SK-N-SH (cell line): ENCODE measurements at regions not wholly inside any gene's neighbourhood (a gene's known extent, or its start where the extent isn't known, plus 50 kb on each side); places are given as distances from the start of the nearest gene placed in this dataset.
"Not testable (repeated sequence)": the region's sequence is repeated elsewhere in the genome, so short reads cannot be mapped to it uniquely, and the experiment has no call there.

Experiments
- CTCF ChIA-PET: fragments of 300-600, 350-600 bp; formaldehyde crosslinking; extraction: SDS; loops from one replicate; lab custom pipeline; 2021; lab: Yijun Ruan, JAX
- POLR2A ChIA-PET: fragments of 350-600 bp; sonication (Branson Sonifier 250); formaldehyde crosslinking; extraction: SDS; loops from one replicate; lab custom pipeline; 2020; ENCODE audit warnings: antibody characterized with exemption, inconsistent platforms; lab: Yijun Ruan, JAX
- DNase-seq: peaks from one replicate; pipeline ENCODE4 v3.0.0; 2012
- H2AFZ ChIP-seq: fragments of 200-600 bp; sonication (generic); 2 replicates; pipeline ENCODE4 v1.8.1; 2016; ENCODE audit warnings: antibody characterized with exemption, mild to moderate bottlenecking, low read depth
- H3F3A ChIP-seq: fragments of 200-600 bp; sonication (generic); replicated peaks from 2 replicates; pipeline ENCODE3; 2016; ENCODE audit warnings: antibody characterized with exemption, mild to moderate bottlenecking; ENCODE audit not compliant: insufficient read depth
- H3K27ac ChIP-seq, 2 experiments: fragments of 200-500 bp in 1 of 2; fragments of 200-600 bp in 1 of 2; sonication (Bioruptor generic) in 1 of 2; sonication (generic), shearing (Covaris generic) in 1 of 2; 2 replicates each; pipeline versions ENCODE4 v1.5.1 to v1.6.1; 2014 to 2016; ENCODE audit warnings: low read depth in 2 of 2, inconsistent platforms in 1 of 2, low read length in 1 of 2, mild to moderate bottlenecking in 1 of 2, mixed read lengths in 1 of 2
- H3K27me3 ChIP-seq: fragments of 200-600 bp; sonication (generic), shearing (Covaris generic); 2 replicates; pipeline ENCODE4 v1.6.1; 2016; ENCODE audit warnings: mixed run types; ENCODE audit not compliant: insufficient read depth
- H3K36me3 ChIP-seq, 2 experiments: fragments of 200-500 bp in 1 of 2; fragments of 200-600 bp in 1 of 2; sonication (Bioruptor generic) in 1 of 2; sonication (generic) in 1 of 2; replicated peaks in 1 of 2; 2 replicates each; pipeline versions ENCODE3 to v1.5.1; 2014 to 2016; ENCODE audit warnings: low read length in 1 of 2, mild to moderate bottlenecking in 1 of 2; ENCODE audit not compliant: insufficient read depth in 2 of 2, control insufficient read depth in 1 of 2
- H3K4me1 ChIP-seq, 2 experiments: fragments of 200-500 bp in 1 of 2; fragments of 200-600 bp in 1 of 2; sonication (Bioruptor generic) in 1 of 2; sonication (generic), shearing (Covaris generic) in 1 of 2; 2 replicates each; pipeline versions ENCODE4 v1.5.1 to v1.6.1; 2014 to 2016; ENCODE audit warnings: low read depth in 1 of 2, low read length in 1 of 2, mixed run types in 1 of 2; ENCODE audit not compliant: insufficient read depth in 2 of 2, control insufficient read depth in 1 of 2
- H3K4me2 ChIP-seq: fragments of 200-600 bp; sonication (generic), shearing (Covaris generic); 2 replicates; pipeline ENCODE4 v1.6.1; 2017; ENCODE audit warnings: mixed run types
- H3K4me3 ChIP-seq, 2 experiments: fragments of 200-500 bp in 1 of 2; fragments of 200-600 bp in 1 of 2; sonication (Bioruptor generic) in 1 of 2; sonication (generic), shearing (Covaris generic) in 1 of 2; 2 replicates each; pipeline versions ENCODE4 v1.5.1 to v1.8.1; 2014 to 2016; ENCODE audit warnings: low read depth in 2 of 2, inconsistent platforms in 1 of 2, low read length in 1 of 2, mild to moderate bottlenecking in 1 of 2, mixed read lengths in 1 of 2, moderate library complexity in 1 of 2
- H3K79me2 ChIP-seq: fragments of 200-600 bp; sonication (generic); 2 replicates; pipeline ENCODE4 v1.8.1; 2017; ENCODE audit warnings: mild to moderate bottlenecking; ENCODE audit not compliant: insufficient read depth
- H3K9ac ChIP-seq: fragments of 200-600 bp; sonication (generic); 2 replicates; pipeline ENCODE4 v1.6.1; 2017; ENCODE audit warnings: mixed run types
- H3K9me2 ChIP-seq: fragments of 200-600 bp; sonication (generic); 2 replicates; pipeline ENCODE4 v1.6.1; 2017; ENCODE audit warnings: mixed run types
- H3K9me3 ChIP-seq: fragments of 200-600 bp; sonication (generic); 2 replicates; pipeline ENCODE4 v1.6.1; 2017; ENCODE audit warnings: mixed run types, mild to moderate bottlenecking, moderate library complexity
- H4K20me1 ChIP-seq: fragments of 200-600 bp; sonication (generic); 2 replicates; pipeline ENCODE4 v1.6.1; 2017; ENCODE audit warnings: mild to moderate bottlenecking, mixed run types; ENCODE audit not compliant: insufficient read depth
- FOXJ3 ChIP-seq: sonication (generic); formaldehyde crosslinking; IDR thresholded peaks from 2 replicates; pipeline ENCODE4 v1.5.1; 2020; ENCODE audit warnings: mild to moderate bottlenecking, missing genetic modification reagents
- FOXM1 ChIP-seq: IDR thresholded peaks from 2 replicates; pipeline ENCODE4 v1.4.0; 2012; ENCODE audit warnings: low read depth, mild to moderate bottlenecking
- NRF1 ChIP-seq: IDR thresholded peaks from 2 replicates; pipeline ENCODE4 v1.6.1; 2012; ENCODE audit warnings: low read depth, mild to moderate bottlenecking, low read length
- POLR2AphosphoS5 ChIP-seq: IDR thresholded peaks from 2 replicates; pipeline ENCODE4 v1.6.1; 2012; ENCODE audit warnings: low read depth, low read length
- TCF12 ChIP-seq: IDR thresholded peaks from 2 replicates; pipeline ENCODE4 v1.4.0; 2012
- TEAD4 ChIP-seq: IDR thresholded peaks from 2 replicates; pipeline ENCODE4 v1.4.0; 2012; ENCODE audit warnings: mild to moderate bottlenecking, borderline replicate concordance; ENCODE audit not compliant: insufficient read depth
- WGBS: methylation state at CpG from one replicate; pipeline ENCODE4 v1.1.6; 2017; ENCODE audit warnings: low lambda C conversion rate; 5-methylcytosine and 5-hydroxymethylcytosine counted together

GRCh38 chr5:97501286-97501964, 318.4 kb upstream of the RIOK2 start:
- H3K4me1 ChIP-seq: no peaks in the 10 kb centered on the region
- no peak overlapping the region for H3K27ac ChIP-seq
- no peak overlapping the region for H3K4me3 ChIP-seq
- 74% methylated on average over 3 of the region's 3 CpGs for WGBS
- H3K9ac ChIP-seq: no peak overlapping the region
- no peaks in the 10 kb centered on the region for H4K20me1 ChIP-seq
- no peaks in the 10 kb centered on the region for H3K36me3 ChIP-seq
- no peak for TF ChIP-seq TEAD4
- TF ChIP-seq FOXJ3 (CRISPR knock-in tag): no peak
- no peak for TF ChIP-seq TCF12
- CTCF ChIA-PET: no interaction called here
- no peak overlapping the region; the same call in 1 of the 2 replicates for H2AFZ ChIP-seq
- no peaks in the 10 kb centered on the region for H3K9me2 ChIP-seq
- H3F3A ChIP-seq: no peaks in the 10 kb centered on the region
- POLR2A ChIA-PET: no interaction called here
- no peaks in the 10 kb centered on the region for H3K27me3 ChIP-seq
- H3K4me2 ChIP-seq: no peak overlapping the region
- no peak for DNase-seq
- H3K9me3 ChIP-seq: no peaks in the 10 kb centered on the region
- H3K79me2 ChIP-seq: no peaks in the 10 kb centered on the region

GRCh38 chr5:97501965-97502305, 318.9 kb upstream of the RIOK2 start:
- ChIA-PET CTCF (no interaction called here), POLR2A (no interaction called here)
- Histone ChIP-seq H3K9ac (no peak overlapping the region), H3K4me2 (no peak overlapping the region), H2AFZ (no peak overlapping the region; the same call in 1 of the 2 replicates), H3F3A (no peaks in the 10 kb centered on the region), H3K27me3 (no peaks in the 10 kb centered on the region), H3K4me3 (no peak overlapping the region), H3K9me2 (no peaks in the 10 kb centered on the region), H3K4me1 (no peaks in the 10 kb centered on the region), H3K36me3 (no peaks in the 10 kb centered on the region), H3K9me3 (no peaks in the 10 kb centered on the region), H4K20me1 (no peaks in the 10 kb centered on the region), H3K79me2 (no peaks in the 10 kb centered on the region), H3K27ac (no peak overlapping the region)
- 57% methylated on average over 3 of the region's 3 CpGs for WGBS
- no peak for TF ChIP-seq FOXM1
- DNase-seq: no peak

GRCh38 chr5:97508864-97509263, 325.8 kb upstream of the RIOK2 start:
- Histone ChIP-seq H3K27ac (no peak overlapping the region), H2AFZ (no peak overlapping the region), H3K79me2 (no peaks in the 10 kb centered on the region), H3K4me2 (no peak overlapping the region), H3F3A (no peaks in the 10 kb centered on the region), H4K20me1 (no peaks in the 10 kb centered on the region), H3K4me3 (no peak overlapping the region), H3K9me3 (no peaks in the 10 kb centered on the region), H3K27me3 (no peaks in the 10 kb centered on the region), H3K4me1 (no peaks in the 10 kb centered on the region), H3K36me3 (no peaks in the 10 kb centered on the region), H3K9me2 (no peaks in the 10 kb centered on the region), H3K9ac (no peak overlapping the region)
- ChIA-PET CTCF (no interaction called here), POLR2A (no interaction called here)
- TF ChIP-seq NRF1: no peak
- TF ChIP-seq POLR2AphosphoS5: no peak
- no peak for TF ChIP-seq TEAD4
- no peak for DNase-seq
- WGBS: 41% methylated on average over 1 of the region's 1 CpG

GRCh38 chr5:97519565-97519964, 336.5 kb upstream of the RIOK2 start:
- CTCF ChIA-PET, H3F3A ChIP-seq, H3K9ac ChIP-seq, DNase-seq, H2AFZ ChIP-seq, H3K9me2 ChIP-seq, H3K27ac ChIP-seq, POLR2A ChIA-PET, H3K4me3 ChIP-seq, H3K9me3 ChIP-seq, H4K20me1 ChIP-seq, H3K4me1 ChIP-seq, H3K4me2 ChIP-seq, H3K36me3 ChIP-seq, H3K79me2 ChIP-seq, H3K27me3 ChIP-seq: not testable (repeated sequence)
- 82% methylated on average over 14 of the region's 22 CpGs for WGBS

- H3F3A ChIP-seq, H3K9me3 ChIP-seq, H3K4me3 ChIP-seq, H3K27me3 ChIP-seq, H3K79me2 ChIP-seq, DNase-seq, H3K36me3 ChIP-seq, POLR2A ChIA-PET, H4K20me1 ChIP-seq, H3K9me2 ChIP-seq, H3K4me1 ChIP-seq, H3K27ac ChIP-seq, H3K9ac ChIP-seq, H2AFZ ChIP-seq, H3K4me2 ChIP-seq: not testable (repeated sequence)
- WGBS: 69% methylated on average over 2 of the region's 2 CpGs
- CTCF ChIA-PET: interaction anchor here (1.6 kb wide), 1 partner anchor 10 kb away, joined by 6 read pairs; no protein-coding TSS in a partner anchor
Measured at GRCh38 chr5:97523336-97523735, 340.3 kb upstream of the RIOK2 start.
